ENCODE measurements at regions not wholly inside any gene's neighbourhood (a gene's known extent, or its start where the extent isn't known, plus 50 kb on each side); places are given as distances from the start of the nearest gene placed in this dataset.

DNA sequence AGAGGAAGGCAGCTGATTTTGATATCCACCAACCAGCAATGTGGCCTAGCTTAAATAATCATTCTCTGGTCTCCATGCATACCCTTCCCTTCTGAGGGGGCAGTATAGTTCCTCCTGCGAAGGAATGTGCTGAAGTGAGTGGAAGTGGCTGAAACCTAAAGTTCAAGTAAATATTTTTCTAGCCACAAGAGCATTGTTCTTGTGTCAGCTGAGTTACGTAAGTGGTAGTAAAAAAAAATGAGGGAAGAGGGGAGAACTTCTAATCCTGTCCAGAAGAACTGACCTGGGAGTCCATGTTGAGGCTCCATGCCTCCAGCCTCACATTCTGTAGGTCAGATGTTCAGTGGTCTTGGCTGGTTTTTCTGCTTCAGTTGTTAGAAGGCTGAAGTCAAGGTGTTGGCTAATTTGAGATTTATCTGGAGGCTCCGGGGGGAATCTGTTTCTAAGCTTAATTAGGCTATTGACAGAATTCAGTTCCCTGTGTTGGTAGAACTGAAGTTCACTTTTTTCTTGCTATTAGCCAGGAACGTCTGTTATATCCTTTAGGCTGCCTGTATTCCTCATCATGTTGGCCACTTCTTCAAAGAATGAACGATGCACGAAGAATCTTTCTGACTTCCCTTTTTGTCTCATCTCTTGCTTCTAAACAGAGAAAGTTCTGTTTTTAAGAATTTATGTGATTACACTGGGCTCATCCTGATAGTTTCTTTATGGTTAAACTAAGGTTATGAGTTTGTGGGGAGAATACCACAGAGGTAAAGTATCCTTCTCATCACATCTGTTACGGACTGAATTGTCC, 207.1 kb upstream of the PRSS16 start (continued):
- no peak for TF ChIP-seq RBM39 (IDR thresholded peaks at IDR 0.05; ENCODE audit: low read depth, low read length, poor library complexity, severe bottlenecking)
- TF ChIP-seq ZEB1 (IDR thresholded peaks at IDR 0.05; ENCODE audit: insufficient replicate concordance, low read depth): no peak
- TF ChIP-seq ZNF891 (CRISPR knock-in tag; IDR thresholded peaks at IDR 0.05): no peak
- TF ChIP-seq, protein P1, sequence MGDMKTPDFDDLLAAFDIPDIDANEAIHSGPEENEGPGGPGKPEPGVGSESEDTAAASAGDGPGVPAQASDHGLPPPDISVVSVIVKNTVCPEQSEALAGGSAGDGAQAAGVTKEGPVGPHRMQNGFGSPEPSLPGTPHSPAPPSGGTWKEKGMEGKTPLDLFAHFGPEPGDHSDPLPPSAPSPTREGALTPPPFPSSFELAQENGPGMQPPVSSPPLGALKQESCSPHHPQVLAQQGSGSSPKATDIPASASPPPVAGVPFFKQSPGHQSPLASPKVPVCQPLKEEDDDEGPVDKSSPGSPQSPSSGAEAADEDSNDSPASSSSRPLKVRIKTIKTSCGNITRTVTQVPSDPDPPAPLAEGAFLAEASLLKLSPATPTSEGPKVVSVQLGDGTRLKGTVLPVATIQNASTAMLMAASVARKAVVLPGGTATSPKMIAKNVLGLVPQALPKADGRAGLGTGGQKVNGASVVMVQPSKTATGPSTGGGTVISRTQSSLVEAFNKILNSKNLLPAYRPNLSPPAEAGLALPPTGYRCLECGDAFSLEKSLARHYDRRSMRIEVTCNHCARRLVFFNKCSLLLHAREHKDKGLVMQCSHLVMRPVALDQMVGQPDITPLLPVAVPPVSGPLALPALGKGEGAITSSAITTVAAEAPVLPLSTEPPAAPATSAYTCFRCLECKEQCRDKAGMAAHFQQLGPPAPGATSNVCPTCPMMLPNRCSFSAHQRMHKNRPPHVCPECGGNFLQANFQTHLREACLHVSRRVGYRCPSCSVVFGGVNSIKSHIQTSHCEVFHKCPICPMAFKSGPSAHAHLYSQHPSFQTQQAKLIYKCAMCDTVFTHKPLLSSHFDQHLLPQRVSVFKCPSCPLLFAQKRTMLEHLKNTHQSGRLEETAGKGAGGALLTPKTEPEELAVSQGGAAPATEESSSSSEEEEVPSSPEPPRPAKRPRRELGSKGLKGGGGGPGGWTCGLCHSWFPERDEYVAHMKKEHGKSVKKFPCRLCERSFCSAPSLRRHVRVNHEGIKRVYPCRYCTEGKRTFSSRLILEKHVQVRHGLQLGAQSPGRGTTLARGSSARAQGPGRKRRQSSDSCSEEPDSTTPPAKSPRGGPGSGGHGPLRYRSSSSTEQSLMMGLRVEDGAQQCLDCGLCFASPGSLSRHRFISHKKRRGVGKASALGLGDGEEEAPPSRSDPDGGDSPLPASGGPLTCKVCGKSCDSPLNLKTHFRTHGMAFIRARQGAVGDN (CRISPR knock-in tag; IDR thresholded peaks at IDR 0.05): no peak
- TF ChIP-seq, protein P2, sequence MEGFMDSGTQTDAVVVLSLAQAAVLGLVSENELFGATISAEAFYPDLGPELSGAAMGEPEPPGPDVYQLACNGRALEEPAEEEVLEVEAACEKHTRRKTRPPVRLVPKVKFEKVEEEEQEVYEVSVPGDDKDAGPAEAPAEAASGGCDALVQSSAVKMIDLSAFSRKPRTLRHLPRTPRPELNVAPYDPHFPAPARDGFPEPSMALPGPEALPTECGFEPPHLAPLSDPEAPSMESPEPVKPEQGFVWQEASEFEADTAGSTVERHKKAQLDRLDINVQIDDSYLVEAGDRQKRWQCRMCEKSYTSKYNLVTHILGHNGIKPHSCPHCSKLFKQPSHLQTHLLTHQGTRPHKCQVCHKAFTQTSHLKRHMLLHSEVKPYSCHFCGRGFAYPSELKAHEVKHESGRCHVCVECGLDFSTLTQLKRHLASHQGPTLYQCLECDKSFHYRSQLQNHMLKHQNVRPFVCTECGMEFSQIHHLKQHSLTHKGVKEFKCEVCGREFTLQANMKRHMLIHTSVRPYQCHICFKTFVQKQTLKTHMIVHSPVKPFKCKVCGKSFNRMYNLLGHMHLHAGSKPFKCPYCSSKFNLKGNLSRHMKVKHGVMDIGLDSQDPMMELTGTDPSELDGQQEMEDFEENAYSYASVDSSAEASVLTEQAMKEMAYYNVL (CRISPR knock-in tag; IDR thresholded peaks at IDR 0.05; ENCODE audit: borderline replicate concordance): peak; percentile 24; the same call in 1 of the 2 replicates
- TF ChIP-seq ZNF598 (CRISPR knock-in tag; IDR thresholded peaks at IDR 0.05; ENCODE audit: borderline replicate concordance): no peak
- TF ChIP-seq SP2 (CRISPR knock-in tag; IDR thresholded peaks at IDR 0.05): no peak
- no peak for TF ChIP-seq ZNF788 (CRISPR knock-in tag; IDR thresholded peaks at IDR 0.05; ENCODE audit: borderline replicate concordance)
- TF ChIP-seq FOXO1 (CRISPR knock-in tag; IDR thresholded peaks at IDR 0.05): peak; percentile 57; the same call in 1 of the 2 replicates
- TF ChIP-seq, protein P3, sequence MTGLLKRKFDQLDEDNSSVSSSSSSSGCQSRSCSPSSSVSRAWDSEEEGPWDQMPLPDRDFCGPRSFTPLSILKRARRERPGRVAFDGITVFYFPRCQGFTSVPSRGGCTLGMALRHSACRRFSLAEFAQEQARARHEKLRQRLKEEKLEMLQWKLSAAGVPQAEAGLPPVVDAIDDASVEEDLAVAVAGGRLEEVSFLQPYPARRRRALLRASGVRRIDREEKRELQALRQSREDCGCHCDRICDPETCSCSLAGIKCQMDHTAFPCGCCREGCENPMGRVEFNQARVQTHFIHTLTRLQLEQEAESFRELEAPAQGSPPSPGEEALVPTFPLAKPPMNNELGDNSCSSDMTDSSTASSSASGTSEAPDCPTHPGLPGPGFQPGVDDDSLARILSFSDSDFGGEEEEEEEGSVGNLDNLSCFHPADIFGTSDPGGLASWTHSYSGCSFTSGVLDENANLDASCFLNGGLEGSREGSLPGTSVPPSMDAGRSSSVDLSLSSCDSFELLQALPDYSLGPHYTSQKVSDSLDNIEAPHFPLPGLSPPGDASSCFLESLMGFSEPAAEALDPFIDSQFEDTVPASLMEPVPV (CRISPR knock-in tag; IDR thresholded peaks at IDR 0.05): no peak
- no peak for TF ChIP-seq HNRNPH1 (optimal IDR thresholded peaks at IDR 0.05; ENCODE audit: low read depth, low read length)
- no peak for TF ChIP-seq ZNF777 (CRISPR knock-in tag; IDR thresholded peaks at IDR 0.05)
- peak; percentile 73 for TF ChIP-seq RARA (CRISPR knock-in tag; IDR thresholded peaks at IDR 0.05)
- no peak for TF ChIP-seq CCAR2 (optimal IDR thresholded peaks at IDR 0.05; ENCODE audit: low read depth, low read length)
- no peak for TF ChIP-seq JDP2 (CRISPR knock-in tag; IDR thresholded peaks at IDR 0.05; ENCODE audit: borderline replicate concordance)
- TF ChIP-seq SMYD3 (CRISPR knock-in tag; IDR thresholded peaks at IDR 0.05): peak; percentile 87
- TF ChIP-seq, protein P4, sequence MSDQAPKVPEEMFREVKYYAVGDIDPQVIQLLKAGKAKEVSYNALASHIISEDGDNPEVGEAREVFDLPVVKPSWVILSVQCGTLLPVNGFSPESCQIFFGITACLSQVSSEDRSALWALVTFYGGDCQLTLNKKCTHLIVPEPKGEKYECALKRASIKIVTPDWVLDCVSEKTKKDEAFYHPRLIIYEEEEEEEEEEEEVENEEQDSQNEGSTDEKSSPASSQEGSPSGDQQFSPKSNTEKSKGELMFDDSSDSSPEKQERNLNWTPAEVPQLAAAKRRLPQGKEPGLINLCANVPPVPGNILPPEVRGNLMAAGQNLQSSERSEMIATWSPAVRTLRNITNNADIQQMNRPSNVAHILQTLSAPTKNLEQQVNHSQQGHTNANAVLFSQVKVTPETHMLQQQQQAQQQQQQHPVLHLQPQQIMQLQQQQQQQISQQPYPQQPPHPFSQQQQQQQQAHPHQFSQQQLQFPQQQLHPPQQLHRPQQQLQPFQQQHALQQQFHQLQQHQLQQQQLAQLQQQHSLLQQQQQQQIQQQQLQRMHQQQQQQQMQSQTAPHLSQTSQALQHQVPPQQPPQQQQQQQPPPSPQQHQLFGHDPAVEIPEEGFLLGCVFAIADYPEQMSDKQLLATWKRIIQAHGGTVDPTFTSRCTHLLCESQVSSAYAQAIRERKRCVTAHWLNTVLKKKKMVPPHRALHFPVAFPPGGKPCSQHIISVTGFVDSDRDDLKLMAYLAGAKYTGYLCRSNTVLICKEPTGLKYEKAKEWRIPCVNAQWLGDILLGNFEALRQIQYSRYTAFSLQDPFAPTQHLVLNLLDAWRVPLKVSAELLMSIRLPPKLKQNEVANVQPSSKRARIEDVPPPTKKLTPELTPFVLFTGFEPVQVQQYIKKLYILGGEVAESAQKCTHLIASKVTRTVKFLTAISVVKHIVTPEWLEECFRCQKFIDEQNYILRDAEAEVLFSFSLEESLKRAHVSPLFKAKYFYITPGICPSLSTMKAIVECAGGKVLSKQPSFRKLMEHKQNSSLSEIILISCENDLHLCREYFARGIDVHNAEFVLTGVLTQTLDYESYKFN (CRISPR knock-in tag; conservative IDR thresholded peaks at IDR 0.05): peak; percentile 72
- no peak for TF ChIP-seq GZF1 (CRISPR knock-in tag; IDR thresholded peaks at IDR 0.05)

Measured in HepG2 (cell line).